ENCODE measurements at regions not wholly inside any gene's neighbourhood (a gene's known extent, or its start where the extent isn't known, plus 50 kb on each side); places are given as distances from the start of the nearest gene placed in this dataset.

GRCh38 chr20:56843817-56844216 is 214.7 kb downstream of the TFAP2C start:
- H3K9me3 ChIP-seq (ENCODE audit: control extremely low read depth in 1 of 5, control insufficient read depth in 4 of 5, insufficient read depth in 2 of 5, low read depth in 1 of 5, low read length in 4 of 5), result peaks cover 0 to 3% (median 0%) of the 10 kb centered on the region in 5 experiments
- no peak overlapping the region for H3K27ac ChIP-seq (ENCODE audit: insufficient read depth in 1 of 2, low read depth in 1 of 2, low read length in 2 of 2, poor library complexity in 1 of 2, severe bottlenecking in 2 of 2)
- CTCF ChIA-PET, result no interaction called here
- WGBS (ENCODE audit: insufficient coverage), result 65% methylated on average over 3 of the region's 4 CpGs
- no peaks in the 10 kb centered on the region for H3K36me3 ChIP-seq (ENCODE audit: control insufficient read depth in 4 of 4, insufficient read depth in 4 of 4, low read length in 3 of 4)
- no peak overlapping the region for H3K4me3 ChIP-seq (ENCODE audit: control insufficient read depth in 1 of 7, extremely low read depth in 1 of 7, insufficient read depth in 4 of 7, low read depth in 2 of 7, low read length in 6 of 7)
- H3K27me3 ChIP-seq (replicated peaks in 2 of 5; ENCODE audit: control insufficient read depth in 4 of 5, insufficient read depth in 5 of 5, low read length in 4 of 5), result peaks cover 0 to 24% (median 2%) of the 10 kb centered on the region in 5 experiments
- DNase-seq, result no peak
- H3K4me1 ChIP-seq (ENCODE audit: control extremely low read depth in 1 of 4, control insufficient read depth in 4 of 4, insufficient read depth in 4 of 4, low read length in 3 of 4), result no peaks in the 10 kb centered on the region
- POLR2A ChIA-PET, result no interaction called here

- ChIA-PET CTCF (no interaction called here), POLR2A (no interaction called here)
- peaks cover 0 to 22% (median 2%) of the 10 kb centered on the region in 5 experiments for H3K27me3 ChIP-seq (replicated peaks in 2 of 5; ENCODE audit: control insufficient read depth in 4 of 5, insufficient read depth in 5 of 5, low read length in 4 of 5)
- peaks cover 0 to 3% (median 0%) of the 10 kb centered on the region in 5 experiments for H3K9me3 ChIP-seq (ENCODE audit: control extremely low read depth in 1 of 5, control insufficient read depth in 4 of 5, insufficient read depth in 2 of 5, low read depth in 1 of 5, low read length in 4 of 5)
- H3K4me1 ChIP-seq (ENCODE audit: control extremely low read depth in 1 of 4, control insufficient read depth in 4 of 4, insufficient read depth in 4 of 4, low read length in 3 of 4), result no peaks in the 10 kb centered on the region
- no peak overlapping the region for H3K27ac ChIP-seq (ENCODE audit: insufficient read depth in 1 of 2, low read depth in 1 of 2, low read length in 2 of 2, poor library complexity in 1 of 2, severe bottlenecking in 2 of 2)
- DNase-seq, result no peak
- H3K4me3 ChIP-seq (ENCODE audit: control insufficient read depth in 1 of 7, extremely low read depth in 1 of 7, insufficient read depth in 4 of 7, low read depth in 2 of 7, low read length in 6 of 7), result no peak overlapping the region
- WGBS (ENCODE audit: insufficient coverage), result 75% methylated on average over 3 of the region's 4 CpGs
- no peaks in the 10 kb centered on the region for H3K36me3 ChIP-seq (ENCODE audit: control insufficient read depth in 4 of 4, insufficient read depth in 4 of 4, low read length in 3 of 4)
Measured at GRCh38 chr20:56845546-56846086, 216.5 kb downstream of the TFAP2C start.

- Histone ChIP-seq H3K9me3 (ENCODE audit: control extremely low read depth in 1 of 5, control insufficient read depth in 4 of 5, insufficient read depth in 2 of 5, low read depth in 1 of 5, low read length in 4 of 5) (no peaks in the 10 kb centered on the region), H3K27me3 (replicated peaks in 2 of 5; ENCODE audit: control insufficient read depth in 4 of 5, insufficient read depth in 5 of 5, low read length in 4 of 5) (peaks cover 0 to 17% (median 2%) of the 10 kb centered on the region in 5 experiments), H3K4me3 (ENCODE audit: control insufficient read depth in 1 of 7, extremely low read depth in 1 of 7, insufficient read depth in 4 of 7, low read depth in 2 of 7, low read length in 6 of 7) (no peak overlapping the region), H3K27ac (ENCODE audit: insufficient read depth in 1 of 2, low read depth in 1 of 2, low read length in 2 of 2, poor library complexity in 1 of 2, severe bottlenecking in 2 of 2) (no peak overlapping the region), H3K4me1 (ENCODE audit: control extremely low read depth in 1 of 4, control insufficient read depth in 4 of 4, insufficient read depth in 4 of 4, low read length in 3 of 4) (no peaks in the 10 kb centered on the region), H3K36me3 (ENCODE audit: control insufficient read depth in 4 of 4, insufficient read depth in 4 of 4, low read length in 3 of 4) (no peaks in the 10 kb centered on the region)
- DNase-seq, result no peak
- ChIA-PET POLR2A (no interaction called here), CTCF (no interaction called here)
- 49% methylated on average over 12 of the region's 12 CpGs for WGBS (ENCODE audit: insufficient coverage)
Measured at GRCh38 chr20:56848561-56848960, 219.5 kb downstream of the TFAP2C start.

GRCh38 chr20:56851552-56851951 is 222.4 kb downstream of the TFAP2C start:
- Histone ChIP-seq H3K27me3 (replicated peaks in 2 of 5; ENCODE audit: control insufficient read depth in 4 of 5, insufficient read depth in 5 of 5, low read length in 4 of 5) (peaks cover 0 to 12% (median 2%) of the 10 kb centered on the region in 5 experiments), H3K9me3 (ENCODE audit: control extremely low read depth in 1 of 5, control insufficient read depth in 4 of 5, insufficient read depth in 2 of 5, low read depth in 1 of 5, low read length in 4 of 5) (no peaks in the 10 kb centered on the region), H3K36me3 (ENCODE audit: control insufficient read depth in 4 of 4, insufficient read depth in 4 of 4, low read length in 3 of 4) (no peaks in the 10 kb centered on the region), H3K27ac (ENCODE audit: insufficient read depth in 1 of 2, low read depth in 1 of 2, low read length in 2 of 2, poor library complexity in 1 of 2, severe bottlenecking in 2 of 2) (no peak overlapping the region), H3K4me3 (ENCODE audit: control insufficient read depth in 1 of 7, extremely low read depth in 1 of 7, insufficient read depth in 4 of 7, low read depth in 2 of 7, low read length in 6 of 7) (no peak overlapping the region), H3K4me1 (ENCODE audit: control extremely low read depth in 1 of 4, control insufficient read depth in 4 of 4, insufficient read depth in 4 of 4, low read length in 3 of 4) (no peaks in the 10 kb centered on the region)
- POLR2A ChIA-PET, result no interaction called here
- no CpG with 5 or more reads among the region's 1 CpG for WGBS (ENCODE audit: insufficient coverage)
- DNase-seq, result no peak
- CTCF ChIA-PET, result no interaction called here

GRCh38 chr20:56855708-56856107 is 226.6 kb downstream of the TFAP2C start:
- ChIA-PET POLR2A (no interaction called here), CTCF (no interaction called here)
- Histone ChIP-seq H3K4me3 (ENCODE audit: control insufficient read depth in 1 of 7, extremely low read depth in 1 of 7, insufficient read depth in 4 of 7, low read depth in 2 of 7, low read length in 6 of 7) (no peak overlapping the region), H3K27me3 (replicated peaks in 2 of 5; ENCODE audit: control insufficient read depth in 4 of 5, insufficient read depth in 5 of 5, low read length in 4 of 5) (peaks cover 0 to 31% (median 12%) of the 10 kb centered on the region in 5 experiments), H3K9me3 (ENCODE audit: control extremely low read depth in 1 of 5, control insufficient read depth in 4 of 5, insufficient read depth in 2 of 5, low read depth in 1 of 5, low read length in 4 of 5) (no peaks in the 10 kb centered on the region), H3K27ac (ENCODE audit: insufficient read depth in 1 of 2, low read depth in 1 of 2, low read length in 2 of 2, poor library complexity in 1 of 2, severe bottlenecking in 2 of 2) (no peak overlapping the region), H3K36me3 (ENCODE audit: control insufficient read depth in 4 of 4, insufficient read depth in 4 of 4, low read length in 3 of 4) (no peaks in the 10 kb centered on the region), H3K4me1 (ENCODE audit: control extremely low read depth in 1 of 4, control insufficient read depth in 4 of 4, insufficient read depth in 4 of 4, low read length in 3 of 4) (no peaks in the 10 kb centered on the region)
- DNase-seq, result no peak
- WGBS (ENCODE audit: insufficient coverage), result 82% methylated on average over 7 of the region's 7 CpGs

GRCh38 chr20:56857950-56858349 is 228.8 kb downstream of the TFAP2C start:
- POLR2A ChIA-PET, result no interaction called here
- peaks cover 0 to 50% (median 21%) of the 10 kb centered on the region in 5 experiments for H3K27me3 ChIP-seq (replicated peaks in 2 of 5; ENCODE audit: control insufficient read depth in 4 of 5, insufficient read depth in 5 of 5, low read length in 4 of 5)

GRCh38 chr20:56859039-56859800 is 230.1 kb downstream of the TFAP2C start:
- no peak for DNase-seq
- Histone ChIP-seq H3K4me1 (ENCODE audit: control extremely low read depth in 1 of 4, control insufficient read depth in 4 of 4, insufficient read depth in 4 of 4, low read length in 3 of 4) (no peaks in the 10 kb centered on the region), H3K27ac (ENCODE audit: insufficient read depth in 1 of 2, low read depth in 1 of 2, low read length in 2 of 2, poor library complexity in 1 of 2, severe bottlenecking in 2 of 2) (no peak overlapping the region), H3K4me3 (ENCODE audit: control insufficient read depth in 1 of 7, extremely low read depth in 1 of 7, insufficient read depth in 4 of 7, low read depth in 2 of 7, low read length in 6 of 7) (no peak overlapping the region), H3K36me3 (ENCODE audit: control insufficient read depth in 4 of 4, insufficient read depth in 4 of 4, low read length in 3 of 4) (no peaks in the 10 kb centered on the region), H3K27me3 (replicated peaks in 2 of 5; ENCODE audit: control insufficient read depth in 4 of 5, insufficient read depth in 5 of 5, low read length in 4 of 5) (peaks cover 0 to 53% (median 21%) of the 10 kb centered on the region in 5 experiments), H3K9me3 (ENCODE audit: control extremely low read depth in 1 of 5, control insufficient read depth in 4 of 5, insufficient read depth in 2 of 5, low read depth in 1 of 5, low read length in 4 of 5) (no peaks in the 10 kb centered on the region)
- ChIA-PET POLR2A (interaction anchor here (0.6 kb wide), 1 partner anchor 34 kb away, joined by 3 read pairs; no protein-coding TSS in a partner anchor), CTCF (interaction anchor here (1.2 kb wide), 1 partner anchor 16 kb away, joined by 3 read pairs; no protein-coding TSS in a partner anchor)
- 58% methylated on average over 8 of the region's 13 CpGs for WGBS (ENCODE audit: insufficient coverage)

More at GRCh38 chr20:56857950-56858349, 228.8 kb downstream of the TFAP2C start:
- Histone ChIP-seq H3K27ac (ENCODE audit: insufficient read depth in 1 of 2, low read depth in 1 of 2, low read length in 2 of 2, poor library complexity in 1 of 2, severe bottlenecking in 2 of 2) (no peak overlapping the region), H3K4me3 (ENCODE audit: control insufficient read depth in 1 of 7, extremely low read depth in 1 of 7, insufficient read depth in 4 of 7, low read depth in 2 of 7, low read length in 6 of 7) (no peak overlapping the region), H3K9me3 (ENCODE audit: control extremely low read depth in 1 of 5, control insufficient read depth in 4 of 5, insufficient read depth in 2 of 5, low read depth in 1 of 5, low read length in 4 of 5) (no peaks in the 10 kb centered on the region), H3K4me1 (ENCODE audit: control extremely low read depth in 1 of 4, control insufficient read depth in 4 of 4, insufficient read depth in 4 of 4, low read length in 3 of 4) (no peaks in the 10 kb centered on the region), H3K36me3 (ENCODE audit: control insufficient read depth in 4 of 4, insufficient read depth in 4 of 4, low read length in 3 of 4) (no peaks in the 10 kb centered on the region)
- no peak for DNase-seq
- CTCF ChIA-PET, result no interaction called here
- 92% methylated on average over 8 of the region's 8 CpGs for WGBS (ENCODE audit: insufficient coverage)

Measured in common myeloid progenitor, CD34-positive (primary cell).